Fibroblast of peridontal ligament (primary cell): ENCODE measurements at regions not wholly inside any gene's neighbourhood (a gene's known extent, or its start where the extent isn't known, plus 50 kb on each side); places are given as distances from the start of the nearest gene placed in this dataset.

Experiments
- DNase-seq: peaks from one replicate; pipeline ENCODE4 v3.0.0-alpha.2; 2010; ENCODE audit errors: extremely low read depth

GRCh38 chr20:41951615-41952014, 333.4 kb upstream of the CHD6 start:
- DNase-seq, result no peak

DNA sequence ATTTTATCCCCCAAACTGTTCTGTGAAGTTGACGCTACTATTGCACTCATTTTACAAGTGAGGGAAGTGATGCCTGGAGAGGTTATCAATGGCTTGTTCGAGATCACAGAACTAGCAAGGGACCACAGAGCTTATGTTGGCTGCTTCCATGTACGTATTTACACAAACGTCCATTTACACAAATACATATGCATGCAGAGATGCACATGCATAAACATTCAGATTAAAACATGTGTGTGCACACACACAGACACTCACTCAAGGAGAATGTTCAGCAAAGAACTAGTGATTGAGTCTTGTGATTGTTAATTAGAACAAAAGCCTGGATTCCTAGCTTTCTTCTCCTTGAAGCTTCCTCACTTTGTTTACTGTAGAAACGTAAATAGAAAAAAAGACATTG, 321.5 kb upstream of the CHD6 start:
- no peak for DNase-seq

DNA sequence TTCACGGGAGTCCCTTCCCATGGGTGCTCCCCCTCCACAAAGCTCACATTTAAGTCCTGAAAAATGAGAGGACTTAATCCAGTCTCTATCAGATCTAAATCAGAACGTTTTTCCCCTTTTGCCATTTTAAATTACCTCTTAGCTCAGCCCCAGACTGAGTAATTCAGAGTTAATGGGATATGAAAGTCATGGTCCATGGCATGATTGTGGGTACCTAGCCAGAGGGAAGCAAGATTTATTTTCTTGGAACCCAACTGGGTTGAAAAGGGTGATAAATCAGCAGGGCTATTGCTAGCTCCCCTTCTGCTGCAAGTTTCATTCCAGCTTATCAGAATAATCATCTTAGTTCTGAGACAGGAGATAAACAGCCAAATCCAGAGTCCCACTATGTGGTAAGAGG, 320.2 kb upstream of the CHD6 start:
- no peak for DNase-seq

GRCh38 chr20:41935259-41935791, 317.1 kb upstream of the CHD6 start:
- no peak for DNase-seq

DNA sequence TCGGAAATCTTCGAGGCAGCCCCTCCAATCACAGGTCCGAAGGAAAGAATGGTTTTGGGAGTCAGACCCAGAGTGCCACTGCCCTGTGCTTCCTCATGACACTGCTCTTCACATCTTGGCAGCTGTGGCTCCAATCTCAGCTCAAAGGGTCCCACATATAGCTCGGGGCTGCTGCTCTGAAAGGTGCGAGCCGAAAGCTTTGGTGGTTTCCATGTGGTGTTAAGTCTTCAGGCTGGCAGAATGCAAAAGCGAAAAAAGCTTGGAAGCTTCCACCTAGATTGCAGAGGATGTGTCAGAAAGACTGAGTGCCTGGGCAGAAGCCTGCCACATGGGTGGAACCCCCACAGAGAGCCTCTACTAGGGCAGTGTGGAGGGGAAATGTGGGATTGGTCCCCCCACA, 314.3 kb upstream of the CHD6 start:
- no peak for DNase-seq

GRCh38 chr20:41927655-41928054, 309.5 kb upstream of the CHD6 start:
- no peak for DNase-seq

DNA sequence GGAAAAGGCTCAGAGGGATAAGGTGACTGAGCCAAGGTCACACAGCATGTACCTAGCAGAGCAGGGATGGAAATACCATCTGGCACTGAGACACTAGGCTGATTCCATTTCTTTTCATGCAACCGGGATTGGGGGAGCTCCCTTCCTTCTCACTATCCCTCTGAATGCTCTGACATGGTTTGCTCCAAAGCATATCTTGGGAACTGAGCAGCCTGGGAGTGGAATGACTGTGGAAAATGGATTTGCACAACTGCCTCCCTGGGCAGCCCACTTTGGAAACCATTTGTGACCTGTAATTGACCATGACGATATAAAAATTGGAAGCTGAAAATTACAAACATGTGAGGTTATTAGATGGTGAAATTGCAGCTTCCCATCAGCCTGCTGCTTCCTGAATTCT, 309.0 kb upstream of the CHD6 start:
- no peak for DNase-seq

GRCh38 chr20:41925476-41925875, 307.3 kb upstream of the CHD6 start:
- DNase-seq, result no peak

- DNase-seq, result no peak
These were observed 305.4 kb upstream of the CHD6 start for GRCh38 chr20:41923624-41924023.

DNA sequence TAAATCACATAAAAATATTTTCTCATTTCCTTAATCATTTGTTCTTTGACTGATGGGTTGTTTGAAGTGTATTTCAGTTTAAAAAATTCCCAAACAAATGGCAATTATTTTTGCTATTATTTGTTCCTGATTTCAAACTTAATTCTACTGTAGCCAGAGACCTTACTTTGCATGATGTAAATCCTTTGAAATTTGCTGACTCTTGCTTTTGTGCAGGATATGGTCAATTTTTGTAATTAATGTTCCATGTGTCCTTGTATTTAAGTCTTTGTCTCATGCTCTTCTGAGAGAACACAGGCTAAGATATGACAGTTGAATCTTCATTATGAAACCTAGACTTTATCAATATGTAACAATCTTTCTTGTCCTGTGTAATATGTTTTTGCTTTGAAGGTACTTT, 295.0 kb upstream of the CHD6 start:
- DNase-seq, result no peak

- no peak for DNase-seq
These were observed 292.4 kb upstream of the CHD6 start for GRCh38 chr20:41910558-41910957.

- no peak for DNase-seq
These were observed 287.0 kb upstream of the CHD6 start for GRCh38 chr20:41905199-41905598.

DNA sequence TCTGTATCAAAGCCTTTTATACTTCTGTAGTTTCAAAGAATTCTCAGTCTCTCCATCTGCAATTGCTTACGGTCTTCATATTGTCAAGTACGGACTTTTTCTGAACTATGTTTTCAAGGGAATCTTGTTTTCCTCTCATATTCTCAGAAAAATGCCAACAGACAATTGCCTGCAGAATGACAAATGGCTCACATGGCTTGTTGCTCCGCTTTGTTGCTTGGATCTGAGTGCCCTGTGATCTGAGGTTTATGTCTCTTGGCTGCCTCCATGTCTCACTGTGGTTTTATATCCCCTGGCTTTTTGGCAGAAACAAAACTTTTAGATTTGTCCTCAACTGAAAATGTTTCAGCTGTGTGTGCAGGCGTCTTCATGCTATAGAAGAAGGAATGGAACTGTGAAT, 285.4 kb upstream of the CHD6 start:
- DNase-seq, result no peak

DNA sequence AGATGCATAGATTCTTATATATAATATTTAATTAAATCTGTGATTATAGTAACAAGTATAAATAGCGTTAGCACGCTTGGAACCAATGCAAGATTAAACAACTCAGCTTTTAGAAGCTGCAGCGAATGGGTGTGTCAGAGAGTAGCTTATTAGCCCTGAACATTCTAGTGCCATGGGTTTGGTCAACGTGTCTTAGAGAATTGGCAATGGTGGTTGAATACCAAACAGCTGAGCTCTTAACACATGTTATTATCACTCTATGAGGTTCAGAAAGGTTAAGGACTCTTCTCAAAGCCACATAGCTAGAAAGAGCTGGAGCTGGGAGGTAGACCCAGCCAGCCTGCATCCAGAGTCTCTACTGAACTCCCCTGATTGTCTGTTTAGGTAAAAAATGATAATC, 284.2 kb upstream of the CHD6 start:
- no peak for DNase-seq

- no peak for DNase-seq
These were observed 282.1 kb upstream of the CHD6 start for GRCh38 chr20:41900201-41900691.

- DNase-seq, result no peak
These were observed 279.5 kb upstream of the CHD6 start for GRCh38 chr20:41897708-41898107.

- no peak for DNase-seq
These were observed 277.3 kb upstream of the CHD6 start for GRCh38 chr20:41895241-41896032.

DNA sequence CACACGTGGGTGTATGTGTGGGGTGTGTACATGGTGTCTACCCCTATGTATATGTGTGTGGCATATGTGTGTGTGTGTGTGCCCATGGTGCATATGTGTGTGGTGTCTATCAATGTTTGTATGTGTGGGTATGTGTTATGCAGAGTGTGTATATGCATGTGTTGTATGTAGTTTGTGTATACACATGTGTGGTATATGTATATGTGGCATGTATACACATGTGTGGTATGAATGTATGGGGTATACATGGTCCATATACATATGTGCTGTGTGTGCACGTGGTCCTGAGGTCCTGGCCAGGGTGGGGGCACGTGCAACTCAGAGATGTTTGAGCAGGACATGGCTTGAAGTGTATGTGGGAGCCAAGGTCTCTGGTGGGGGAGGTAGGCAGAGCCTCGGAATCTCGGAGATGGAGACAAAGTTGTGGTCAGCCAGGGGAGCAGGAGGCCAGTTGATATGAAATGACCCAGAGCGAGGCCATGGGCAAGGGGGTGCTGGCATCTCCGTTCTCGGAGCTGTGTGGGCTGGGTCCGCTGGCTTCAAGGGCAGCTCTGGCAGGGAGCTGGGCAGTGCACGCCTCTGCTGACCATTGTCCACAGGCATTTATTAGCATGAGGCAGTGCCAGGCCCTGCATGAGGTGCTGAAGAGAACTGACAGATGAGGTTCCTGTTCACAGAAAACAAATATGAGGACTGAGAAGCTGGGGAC, 276.2 kb upstream of the CHD6 start:
- no peak for DNase-seq

GRCh38 chr20:41892031-41892430, 273.9 kb upstream of the CHD6 start:
- DNase-seq, result no peak

DNA sequence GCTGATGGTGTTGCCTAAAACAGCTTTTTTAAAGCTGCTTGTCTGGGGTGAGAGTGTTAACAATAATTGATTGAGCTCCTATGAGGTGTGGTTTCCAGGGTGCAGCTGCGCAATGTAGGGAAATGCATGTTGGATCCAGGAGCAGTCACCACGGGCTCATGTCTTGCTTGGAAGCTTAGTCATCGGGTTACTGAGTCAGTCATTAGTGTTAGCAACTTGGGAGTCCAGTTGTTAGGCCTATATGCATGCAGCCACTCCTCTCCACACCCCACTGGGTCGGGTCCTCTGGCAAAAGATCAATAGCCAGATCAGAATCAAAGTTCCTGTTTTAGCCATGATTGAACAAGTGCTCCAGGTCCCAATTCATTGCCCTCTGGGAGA, 271.7 kb upstream of the CHD6 start:
- DNase-seq, result no peak

DNA sequence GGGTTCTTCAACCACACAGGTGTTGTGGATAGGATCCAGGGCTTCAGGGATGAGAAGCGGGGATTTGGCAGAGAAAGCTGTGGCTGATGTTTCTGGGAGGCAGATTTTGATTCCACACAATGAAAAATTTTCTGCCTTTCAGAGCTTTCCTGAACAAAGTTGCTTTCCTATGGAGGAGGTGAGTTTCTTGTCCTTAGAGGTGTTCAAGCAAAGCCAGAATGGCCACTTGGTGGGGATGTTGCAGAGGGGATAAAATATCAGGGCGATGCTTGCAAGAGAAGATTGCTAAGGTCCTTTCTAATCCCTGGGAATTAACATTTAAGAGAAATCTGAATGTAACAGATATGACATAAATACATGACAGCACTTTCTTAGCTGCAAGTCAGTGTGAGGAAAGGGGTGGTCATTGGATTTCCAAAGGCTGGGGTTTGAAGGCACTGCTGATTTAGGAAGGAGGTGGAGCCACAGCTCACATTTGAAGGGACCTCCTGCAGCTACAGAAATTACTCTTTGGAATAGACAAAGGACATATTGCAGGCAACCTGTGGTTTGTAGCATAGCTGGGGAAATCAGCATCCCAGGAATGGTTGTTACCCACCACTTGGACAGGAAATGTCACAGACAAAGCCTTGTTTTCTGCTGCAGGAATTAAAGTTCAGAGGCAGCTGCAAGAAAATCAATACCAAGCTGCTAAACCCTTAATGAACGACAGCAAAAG, 271.1 kb upstream of the CHD6 start:
- no peak for DNase-seq

DNA sequence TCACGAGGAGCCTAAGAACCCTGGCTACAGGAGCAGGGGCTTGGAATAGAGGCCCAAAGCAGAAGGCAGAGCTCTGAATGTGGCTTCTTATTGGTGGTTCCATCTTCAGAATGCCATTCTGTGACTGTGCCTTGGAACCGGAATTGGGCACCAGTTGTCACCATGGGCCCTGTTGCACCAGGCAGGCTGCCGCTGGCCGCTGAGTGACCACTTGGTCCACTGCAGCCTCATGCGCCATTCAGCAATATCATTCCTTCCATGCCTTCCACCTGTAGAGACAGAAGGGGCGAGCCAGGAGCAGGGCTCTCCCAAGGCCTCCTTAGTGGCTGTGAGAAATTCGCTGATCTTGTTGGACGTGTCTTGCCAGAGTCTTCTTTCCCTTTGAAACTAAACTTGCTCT, 270.3 kb upstream of the CHD6 start:
- no peak for DNase-seq

DNA sequence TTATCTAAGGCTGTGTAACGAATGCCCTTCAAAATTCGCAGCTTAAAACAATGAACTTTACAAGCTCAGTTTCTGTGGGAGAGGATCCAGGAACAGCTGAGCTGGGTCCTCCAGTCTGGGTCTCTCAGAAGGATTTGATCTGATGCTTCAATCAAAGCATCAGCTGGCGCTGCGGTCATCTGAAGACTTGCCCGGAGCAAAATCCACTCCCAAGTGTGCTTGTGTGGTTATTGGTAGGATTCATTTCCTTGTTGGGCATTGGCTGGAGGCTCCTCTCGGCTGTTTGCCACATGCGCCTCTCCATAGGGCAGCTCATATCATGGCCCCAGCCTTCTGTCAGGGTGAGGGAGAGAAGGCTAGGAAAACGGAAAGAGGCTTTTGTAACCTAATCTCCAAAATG, 269.3 kb upstream of the CHD6 start:
- no peak for DNase-seq
